Endothelial cell of umbilical vein (primary cell): ENCODE measurements at regions not wholly inside any gene's neighbourhood (a gene's known extent, or its start where the extent isn't known, plus 50 kb on each side); places are given as distances from the start of the nearest gene placed in this dataset.

Experiments used
- MYC ChIP-seq: IDR thresholded peaks from one replicate; pipeline ENCODE4 v1.6.1; 2011; ENCODE audit warnings: mild to moderate bottlenecking, low read depth, low read length
- POLR2A ChIP-seq: IDR thresholded peaks from 2 replicates; pipeline ENCODE4 v1.6.1; 2012; ENCODE audit warnings: low read depth, mild to moderate bottlenecking, control low read depth, low read length
- TF ChIP-seq, protein P1 (sequence below), 2 donors: IDR thresholded peaks; 1 replicate in 1 of 2; 2 replicates in 1 of 2; pipeline ENCODE4 v1.5.1; 2011; ENCODE audit warnings: low read length in 2 of 2, mild to moderate bottlenecking in 2 of 2, moderate library complexity in 2 of 2, control low read depth in 1 of 2, inconsistent platforms in 1 of 2, low read depth in 1 of 2; ENCODE audit not compliant: insufficient read depth in 1 of 2; ENCODE audit errors: extremely low read depth in 1 of 2

DNA sequence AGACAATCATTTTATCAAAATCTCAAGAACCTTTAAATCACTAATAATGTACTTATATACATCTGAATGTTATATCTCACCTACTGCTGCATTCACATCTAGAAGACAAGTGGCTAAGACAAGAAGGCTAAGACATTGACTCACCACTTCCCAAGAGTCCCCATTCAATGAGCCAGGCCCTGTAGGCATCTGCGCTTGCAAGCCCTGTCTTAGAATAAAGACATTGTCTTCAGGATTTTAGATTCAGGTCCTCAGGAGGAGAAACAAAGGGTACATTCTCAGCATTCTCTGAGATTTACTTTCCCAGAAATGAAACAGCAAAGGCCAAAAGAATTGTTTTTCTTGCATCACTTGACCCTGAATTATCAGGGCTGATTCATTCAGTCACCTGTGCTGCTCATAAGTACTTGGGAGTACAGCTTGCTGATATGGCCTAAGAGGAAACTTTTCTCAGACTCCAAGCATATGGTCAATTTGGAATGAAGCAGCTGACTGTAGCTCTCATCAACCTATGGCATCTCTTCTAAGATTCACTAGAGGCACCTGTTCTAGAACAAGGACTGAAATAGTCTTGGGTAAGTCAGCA is 858.3 kb upstream of the AMELY start:
- TF ChIP-seq POLR2A (no peak), MYC (no peak)
- TF ChIP-seq, protein P1, sequence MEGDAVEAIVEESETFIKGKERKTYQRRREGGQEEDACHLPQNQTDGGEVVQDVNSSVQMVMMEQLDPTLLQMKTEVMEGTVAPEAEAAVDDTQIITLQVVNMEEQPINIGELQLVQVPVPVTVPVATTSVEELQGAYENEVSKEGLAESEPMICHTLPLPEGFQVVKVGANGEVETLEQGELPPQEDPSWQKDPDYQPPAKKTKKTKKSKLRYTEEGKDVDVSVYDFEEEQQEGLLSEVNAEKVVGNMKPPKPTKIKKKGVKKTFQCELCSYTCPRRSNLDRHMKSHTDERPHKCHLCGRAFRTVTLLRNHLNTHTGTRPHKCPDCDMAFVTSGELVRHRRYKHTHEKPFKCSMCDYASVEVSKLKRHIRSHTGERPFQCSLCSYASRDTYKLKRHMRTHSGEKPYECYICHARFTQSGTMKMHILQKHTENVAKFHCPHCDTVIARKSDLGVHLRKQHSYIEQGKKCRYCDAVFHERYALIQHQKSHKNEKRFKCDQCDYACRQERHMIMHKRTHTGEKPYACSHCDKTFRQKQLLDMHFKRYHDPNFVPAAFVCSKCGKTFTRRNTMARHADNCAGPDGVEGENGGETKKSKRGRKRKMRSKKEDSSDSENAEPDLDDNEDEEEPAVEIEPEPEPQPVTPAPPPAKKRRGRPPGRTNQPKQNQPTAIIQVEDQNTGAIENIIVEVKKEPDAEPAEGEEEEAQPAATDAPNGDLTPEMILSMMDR (IDR thresholded peaks at IDR 0.05; ENCODE audit: extremely low read depth in 1 of 2, insufficient read depth in 1 of 2, low read depth in 1 of 2, low read length in 2 of 2): no peak
